ENCODE measurements at regions not wholly inside any gene's neighbourhood (a gene's known extent, or its start where the extent isn't known, plus 50 kb on each side); places are given as distances from the start of the nearest gene placed in this dataset.

DNA sequence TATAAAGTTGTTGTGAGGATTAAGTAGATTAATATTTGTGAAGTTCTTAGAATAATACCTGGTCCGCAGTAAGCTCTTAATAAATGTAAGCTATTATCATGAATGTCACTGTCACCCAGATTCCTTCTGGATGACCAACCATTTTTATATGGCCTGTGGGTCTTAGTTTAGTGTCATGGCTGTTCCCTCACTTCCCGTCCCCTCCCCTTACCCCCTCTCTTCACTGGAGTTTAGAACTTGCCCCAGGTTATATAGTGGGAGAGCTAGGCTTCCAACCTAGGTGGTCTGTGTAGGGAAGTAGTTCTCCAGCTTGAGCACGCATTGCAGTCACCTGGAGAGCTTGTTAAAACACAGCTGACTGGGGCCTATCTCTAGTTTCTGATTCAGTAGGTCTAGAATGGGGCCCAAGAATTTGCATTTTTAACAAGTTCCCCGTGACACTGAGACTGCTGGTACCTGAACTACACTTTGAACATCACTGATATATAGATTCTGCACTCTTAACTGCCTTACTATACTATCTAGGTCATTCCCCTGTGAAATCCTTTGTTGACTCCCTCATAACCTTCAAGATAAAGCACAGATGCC lies 66.9 kb upstream of the PLAC1 start:
- no peak overlapping the region for H3K4me3 ChIP-seq (replicated peaks in 1 of 3; ENCODE audit: insufficient read depth in 1 of 3, low read depth in 2 of 3, low read length in 3 of 3)
- ChIA-PET POLR2A (no interaction called here), CTCF (ENCODE audit: low intra/inter-chr PET ratio, low total read pairs) (no interaction called here)
- H3K4me2 ChIP-seq (ENCODE audit: low read depth, low read length): no peak overlapping the region
- no peaks in the 10 kb centered on the region for H3K36me3 ChIP-seq (replicated peaks in 1 of 2; ENCODE audit: control insufficient read depth in 1 of 2, insufficient read depth in 2 of 2, low read length in 2 of 2)
- H3K27ac ChIP-seq (ENCODE audit: extremely low read length, insufficient read depth, low read length): no peak overlapping the region
- no peaks in the 10 kb centered on the region for H3K27me3 ChIP-seq (ENCODE audit: control insufficient read depth in 1 of 2, insufficient read depth in 2 of 2, low read length in 2 of 2)
- in situ Hi-C loops (cut with HindIII; ENCODE audit: extremely low pct_ligation_motif_present, low pct_unique_long_range_greater_than_20kb) (no loop called here), intact Hi-C loops (cut with micrococcal nuclease; ENCODE audit: unreplicated experiment) (no loop called here)
- WGBS (ENCODE audit: low lambda C conversion rate): 2% methylated on average over 4 of the region's 4 CpGs
- H4K20me1 ChIP-seq (ENCODE audit: insufficient read depth, low read length): no peaks in the 10 kb centered on the region
- H3K4me1 ChIP-seq (ENCODE audit: insufficient read depth, low read length): no peaks in the 10 kb centered on the region
- no peak overlapping the region for H3K9ac ChIP-seq (ENCODE audit: insufficient read depth, low read depth, low read length)
- DNase-seq (ENCODE audit: low spot score): no peak
- no TSS peak for BruUV-seq (replicated peaks)
- FAIRE-seq: no peak
- H2AFZ ChIP-seq (ENCODE audit: low read length): no peak overlapping the region
- H3K79me2 ChIP-seq (ENCODE audit: insufficient read depth, low read length): no peaks in the 10 kb centered on the region
- ATAC-seq: no peak
- TF ChIP-seq, protein P1, sequence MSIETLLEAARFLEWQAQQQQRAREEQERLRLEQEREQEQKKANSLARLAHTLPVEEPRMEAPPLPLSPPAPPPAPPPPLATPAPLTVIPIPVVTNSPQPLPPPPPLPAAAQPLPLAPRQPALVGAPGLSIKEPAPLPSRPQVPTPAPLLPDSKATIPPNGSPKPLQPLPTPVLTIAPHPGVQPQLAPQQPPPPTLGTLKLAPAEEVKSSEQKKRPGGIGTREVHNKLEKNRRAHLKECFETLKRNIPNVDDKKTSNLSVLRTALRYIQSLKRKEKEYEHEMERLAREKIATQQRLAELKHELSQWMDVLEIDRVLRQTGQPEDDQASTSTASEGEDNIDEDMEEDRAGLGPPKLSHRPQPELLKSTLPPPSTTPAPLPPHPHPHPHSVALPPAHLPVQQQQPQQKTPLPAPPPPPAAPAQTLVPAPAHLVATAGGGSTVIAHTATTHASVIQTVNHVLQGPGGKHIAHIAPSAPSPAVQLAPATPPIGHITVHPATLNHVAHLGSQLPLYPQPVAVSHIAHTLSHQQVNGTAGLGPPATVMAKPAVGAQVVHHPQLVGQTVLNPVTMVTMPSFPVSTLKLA (IDR thresholded peaks at IDR 0.05): no peak
- TF ChIP-seq KDM5A (IDR thresholded peaks at IDR 0.05; ENCODE audit: borderline replicate concordance, low read length) (no peak), ZFP36L1 (CRISPR knock-in tag; IDR thresholded peaks at IDR 0.05) (no peak), ZNF768 (CRISPR knock-in tag; IDR thresholded peaks at IDR 0.05) (no peak), ATF7 (IDR thresholded peaks at IDR 0.05) (no peak), ATF7 (CRISPR knock-in tag; IDR thresholded peaks at IDR 0.05) (no peak), RXRB (CRISPR knock-in tag; IDR thresholded peaks at IDR 0.05; ENCODE audit: borderline replicate concordance) (no peak), STAT5B (CRISPR knock-in tag; IDR thresholded peaks at IDR 0.05) (no peak), MZF1 (CRISPR knock-in tag; IDR thresholded peaks at IDR 0.05; ENCODE audit: borderline replicate concordance) (no peak), ZNF382 (CRISPR knock-in tag; IDR thresholded peaks at IDR 0.05; ENCODE audit: borderline replicate concordance) (no peak), GPN1 (CRISPR knock-in tag; IDR thresholded peaks at IDR 0.05; ENCODE audit: borderline replicate concordance) (no peak), ZNF652 (CRISPR knock-in tag; IDR thresholded peaks at IDR 0.05; ENCODE audit: borderline replicate concordance, low read depth) (no peak)
- TF ChIP-seq, protein P2, sequence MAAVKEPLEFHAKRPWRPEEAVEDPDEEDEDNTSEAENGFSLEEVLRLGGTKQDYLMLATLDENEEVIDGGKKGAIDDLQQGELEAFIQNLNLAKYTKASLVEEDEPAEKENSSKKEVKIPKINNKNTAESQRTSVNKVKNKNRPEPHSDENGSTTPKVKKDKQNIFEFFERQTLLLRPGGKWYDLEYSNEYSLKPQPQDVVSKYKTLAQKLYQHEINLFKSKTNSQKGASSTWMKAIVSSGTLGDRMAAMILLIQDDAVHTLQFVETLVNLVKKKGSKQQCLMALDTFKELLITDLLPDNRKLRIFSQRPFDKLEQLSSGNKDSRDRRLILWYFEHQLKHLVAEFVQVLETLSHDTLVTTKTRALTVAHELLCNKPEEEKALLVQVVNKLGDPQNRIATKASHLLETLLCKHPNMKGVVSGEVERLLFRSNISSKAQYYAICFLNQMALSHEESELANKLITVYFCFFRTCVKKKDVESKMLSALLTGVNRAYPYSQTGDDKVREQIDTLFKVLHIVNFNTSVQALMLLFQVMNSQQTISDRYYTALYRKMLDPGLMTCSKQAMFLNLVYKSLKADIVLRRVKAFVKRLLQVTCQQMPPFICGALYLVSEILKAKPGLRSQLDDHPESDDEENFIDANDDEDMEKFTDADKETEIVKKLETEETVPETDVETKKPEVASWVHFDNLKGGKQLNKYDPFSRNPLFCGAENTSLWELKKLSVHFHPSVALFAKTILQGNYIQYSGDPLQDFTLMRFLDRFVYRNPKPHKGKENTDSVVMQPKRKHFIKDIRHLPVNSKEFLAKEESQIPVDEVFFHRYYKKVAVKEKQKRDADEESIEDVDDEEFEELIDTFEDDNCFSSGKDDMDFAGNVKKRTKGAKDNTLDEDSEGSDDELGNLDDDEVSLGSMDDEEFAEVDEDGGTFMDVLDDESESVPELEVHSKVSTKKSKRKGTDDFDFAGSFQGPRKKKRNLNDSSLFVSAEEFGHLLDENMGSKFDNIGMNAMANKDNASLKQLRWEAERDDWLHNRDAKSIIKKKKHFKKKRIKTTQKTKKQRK (IDR thresholded peaks at IDR 0.05; ENCODE audit: low read length): no peak
- TF ChIP-seq, protein P3, sequence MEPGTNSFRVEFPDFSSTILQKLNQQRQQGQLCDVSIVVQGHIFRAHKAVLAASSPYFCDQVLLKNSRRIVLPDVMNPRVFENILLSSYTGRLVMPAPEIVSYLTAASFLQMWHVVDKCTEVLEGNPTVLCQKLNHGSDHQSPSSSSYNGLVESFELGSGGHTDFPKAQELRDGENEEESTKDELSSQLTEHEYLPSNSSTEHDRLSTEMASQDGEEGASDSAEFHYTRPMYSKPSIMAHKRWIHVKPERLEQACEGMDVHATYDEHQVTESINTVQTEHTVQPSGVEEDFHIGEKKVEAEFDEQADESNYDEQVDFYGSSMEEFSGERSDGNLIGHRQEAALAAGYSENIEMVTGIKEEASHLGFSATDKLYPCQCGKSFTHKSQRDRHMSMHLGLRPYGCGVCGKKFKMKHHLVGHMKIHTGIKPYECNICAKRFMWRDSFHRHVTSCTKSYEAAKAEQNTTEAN (CRISPR knock-in tag; conservative IDR thresholded peaks at IDR 0.05): no peak
- TF ChIP-seq, protein P4, sequence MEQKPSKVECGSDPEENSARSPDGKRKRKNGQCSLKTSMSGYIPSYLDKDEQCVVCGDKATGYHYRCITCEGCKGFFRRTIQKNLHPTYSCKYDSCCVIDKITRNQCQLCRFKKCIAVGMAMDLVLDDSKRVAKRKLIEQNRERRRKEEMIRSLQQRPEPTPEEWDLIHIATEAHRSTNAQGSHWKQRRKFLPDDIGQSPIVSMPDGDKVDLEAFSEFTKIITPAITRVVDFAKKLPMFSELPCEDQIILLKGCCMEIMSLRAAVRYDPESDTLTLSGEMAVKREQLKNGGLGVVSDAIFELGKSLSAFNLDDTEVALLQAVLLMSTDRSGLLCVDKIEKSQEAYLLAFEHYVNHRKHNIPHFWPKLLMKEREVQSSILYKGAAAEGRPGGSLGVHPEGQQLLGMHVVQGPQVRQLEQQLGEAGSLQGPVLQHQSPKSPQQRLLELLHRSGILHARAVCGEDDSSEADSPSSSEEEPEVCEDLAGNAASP (CRISPR knock-in tag; IDR thresholded peaks at IDR 0.05; ENCODE audit: borderline replicate concordance): no peak
- H3K9me3 ChIP-seq (ENCODE audit: low read length): no peaks in the 10 kb centered on the region
